ENCODE measurements at regions not wholly inside any gene's neighbourhood (a gene's known extent, or its start where the extent isn't known, plus 50 kb on each side); places are given as distances from the start of the nearest gene placed in this dataset.

DNA sequence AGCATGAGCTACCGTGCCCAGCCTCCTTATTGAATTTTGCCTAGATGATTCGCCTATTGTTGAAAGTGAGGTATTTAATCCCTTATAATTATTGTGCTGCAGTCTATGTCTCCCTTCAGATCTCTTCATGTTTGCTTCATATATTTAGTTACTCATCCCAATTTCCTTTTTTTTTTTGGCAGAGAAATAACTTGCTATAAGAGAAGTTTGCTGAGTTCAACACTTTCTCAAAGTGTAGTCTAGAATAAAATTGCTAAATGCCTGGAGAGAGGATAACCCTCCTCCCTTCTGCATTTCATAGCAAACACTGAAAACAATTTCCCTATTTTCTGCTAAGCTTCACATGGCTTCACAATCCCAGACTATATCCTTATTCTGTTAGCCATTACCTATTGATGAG, 136.6 kb upstream of the CD180 start:
- POLR2A ChIA-PET, result no interaction called here
- no CpG with 5 or more reads among the region's 2 CpGs for WGBS (ENCODE audit: insufficient coverage)
- Mint-ChIP-seq H3K9me3 (ENCODE audit: insufficient read depth) (peaks cover 4% of the 10 kb centered on the region), H3K4me3 (no peak overlapping the region), H3K4me1 (no peaks in the 10 kb centered on the region), H3K27me3 (peaks cover 16% of the 10 kb centered on the region), H3K27ac (no peak overlapping the region)
- H3K9me3 ChIP-seq (ENCODE audit: control extremely low read depth in 1 of 3, control insufficient read depth in 2 of 3, insufficient read depth in 1 of 3, low read length in 2 of 3), result peaks cover 0 to 4% (median 0%) of the 10 kb centered on the region in 3 donors
- H2AFZ ChIP-seq (ENCODE audit: insufficient read depth, low read depth, low read length, poor library complexity, severe bottlenecking), result no peak overlapping the region
- intact Hi-C loops (cut with micrococcal nuclease), result no loop called here
- H3K4me2 ChIP-seq (replicated peaks; ENCODE audit: low read depth, low read length, poor library complexity, severe bottlenecking), result no peak overlapping the region
- H3K9ac ChIP-seq (ENCODE audit: low read length), result no peak overlapping the region
- no peak overlapping the region for H3K4me3 ChIP-seq (ENCODE audit: control extremely low read depth in 1 of 5, extremely low read depth in 1 of 5, insufficient read depth in 1 of 5, low read depth in 2 of 5, low read length in 4 of 5)
- H3K27me3 ChIP-seq (replicated peaks in 1 of 4; ENCODE audit: control extremely low read depth in 1 of 4, control insufficient read depth in 3 of 4, insufficient read depth in 4 of 4, low read length in 3 of 4), result no peaks in the 10 kb centered on the region
- no peaks in the 10 kb centered on the region for H4K20me1 ChIP-seq (ENCODE audit: control insufficient read depth, insufficient read depth, low read length, poor library complexity, severe bottlenecking)
- H3K4me1 ChIP-seq (ENCODE audit: control insufficient read depth in 2 of 2, insufficient read depth in 2 of 2, low read length in 2 of 2), result no peaks in the 10 kb centered on the region
- DNase-seq (no peak), ATAC-seq (ENCODE audit: low read depth) (no peak)
- no peak for TF ChIP-seq EZH2 (IDR thresholded peaks at IDR 0.05; ENCODE audit: borderline replicate concordance, insufficient read depth, low read depth, low read length, poor library complexity, severe bottlenecking)
- TF ChIP-seq CTCF (IDR thresholded peaks at IDR 0.05), result no peak
- CTCF ChIA-PET, result no interaction called here
- no peaks in the 10 kb centered on the region for H3K36me3 ChIP-seq (replicated peaks in 1 of 2; ENCODE audit: control extremely low read depth in 1 of 2, control insufficient read depth in 1 of 2, extremely low read depth in 1 of 2, insufficient read depth in 2 of 2, low read length in 1 of 2)
- no peaks in the 10 kb centered on the region for H3K79me2 ChIP-seq (ENCODE audit: control insufficient read depth, insufficient read depth, low read length)
- H3K27ac ChIP-seq (ENCODE audit: low read length in 2 of 2), result no peak overlapping the region

DNA sequence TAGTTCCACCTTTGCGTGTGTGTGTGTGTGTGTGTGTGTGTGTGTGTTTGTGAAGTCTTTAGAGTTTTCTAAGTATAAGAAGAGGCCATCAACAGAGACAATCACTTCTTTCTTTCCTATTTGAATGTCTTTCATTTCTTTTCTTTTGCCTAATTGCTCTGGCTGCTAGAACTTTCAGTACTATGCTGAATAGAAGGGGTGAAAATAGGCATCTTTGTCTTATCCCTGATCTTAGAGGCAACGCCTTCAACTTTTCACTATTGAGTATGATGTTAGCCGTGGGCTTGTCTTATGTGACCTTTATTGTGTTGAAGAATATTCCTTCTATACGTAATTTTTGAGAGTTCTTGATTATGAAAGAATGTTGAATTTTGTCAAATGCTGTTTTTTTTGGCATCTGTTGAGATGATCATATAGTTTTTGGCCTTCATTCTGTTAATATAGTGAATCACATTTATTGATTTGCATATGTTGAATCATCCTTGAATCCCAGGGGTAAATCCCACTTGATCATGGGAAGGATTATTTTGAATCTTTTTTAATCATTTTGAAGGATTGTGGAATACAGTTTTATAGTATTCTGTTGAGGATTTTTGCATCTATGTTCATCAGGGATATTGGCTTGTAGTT, 134.8 kb upstream of the CD180 start:
- WGBS (ENCODE audit: insufficient coverage), result 83% methylated on average over 1 of the region's 4 CpGs
- no peak overlapping the region for H3K4me3 Mint-ChIP-seq
- intact Hi-C loops (cut with micrococcal nuclease), result no loop called here
- ATAC-seq (ENCODE audit: low read depth), result no peak
- POLR2A ChIA-PET, result no interaction called here
- no peak for TF ChIP-seq CTCF (IDR thresholded peaks at IDR 0.05)
- TF ChIP-seq EZH2 (IDR thresholded peaks at IDR 0.05; ENCODE audit: borderline replicate concordance, insufficient read depth, low read depth, low read length, poor library complexity, severe bottlenecking), result no peak
- Histone ChIP-seq H3K4me1 (ENCODE audit: control insufficient read depth in 2 of 2, insufficient read depth in 2 of 2, low read length in 2 of 2) (no peaks in the 10 kb centered on the region), H3K79me2 (ENCODE audit: control insufficient read depth, insufficient read depth, low read length) (no peaks in the 10 kb centered on the region), H4K20me1 (ENCODE audit: control insufficient read depth, insufficient read depth, low read length, poor library complexity, severe bottlenecking) (no peaks in the 10 kb centered on the region), H3K9ac (ENCODE audit: low read length) (no peak overlapping the region), H3K27ac (ENCODE audit: low read length in 2 of 2) (no peak overlapping the region), H3K4me3 (ENCODE audit: control extremely low read depth in 1 of 5, extremely low read depth in 1 of 5, insufficient read depth in 1 of 5, low read depth in 2 of 5, low read length in 4 of 5) (no peak overlapping the region), H3K9me3 (ENCODE audit: control extremely low read depth in 1 of 3, control insufficient read depth in 2 of 3, insufficient read depth in 1 of 3, low read length in 2 of 3) (peaks cover 0 to 4% (median 0%) of the 10 kb centered on the region in 3 donors), H3K27me3 (replicated peaks in 1 of 4; ENCODE audit: control extremely low read depth in 1 of 4, control insufficient read depth in 3 of 4, insufficient read depth in 4 of 4, low read length in 3 of 4) (no peaks in the 10 kb centered on the region), H2AFZ (ENCODE audit: insufficient read depth, low read depth, low read length, poor library complexity, severe bottlenecking) (no peak overlapping the region), H3K4me2 (replicated peaks; ENCODE audit: low read depth, low read length, poor library complexity, severe bottlenecking) (no peak overlapping the region), H3K36me3 (replicated peaks in 1 of 2; ENCODE audit: control extremely low read depth in 1 of 2, control insufficient read depth in 1 of 2, extremely low read depth in 1 of 2, insufficient read depth in 2 of 2, low read length in 1 of 2) (no peaks in the 10 kb centered on the region)
- DNase-seq, result no peak
- peaks cover 4% of the 10 kb centered on the region for H3K9me3 Mint-ChIP-seq (ENCODE audit: insufficient read depth)
- H3K27me3 Mint-ChIP-seq, result peaks cover 16% of the 10 kb centered on the region
- H3K4me1 Mint-ChIP-seq, result no peaks in the 10 kb centered on the region
- CTCF ChIA-PET, result no interaction called here
- H3K27ac Mint-ChIP-seq, result no peak overlapping the region

All from B cell (primary cell).